Spinal cord (tissue), 9 donors: ENCODE measurements at regions not wholly inside any gene's neighbourhood (a gene's known extent, or its start where the extent isn't known, plus 50 kb on each side); places are given as distances from the start of the nearest gene placed in this dataset.
"Not testable (repeated sequence)": the region's sequence is repeated elsewhere in the genome, so short reads cannot be mapped to it uniquely, and the experiment has no call there.

Experiments
- DNase-seq, 6 donors: peaks; one replicate each; pipeline versions ENCODE4 v3.0.0 to v3.0.0-alpha.2; 2013 to 2015; ENCODE audit warnings: low spot score in 6 of 6, low read depth in 4 of 6
- H3K27ac ChIP-seq: one replicate; pipeline ENCODE4 v1.5.1; 2013; ENCODE audit warnings: low read depth, low read length, control low read depth
- H3K27me3 ChIP-seq: one replicate; pipeline ENCODE4 v1.6.1; 2013; ENCODE audit warnings: low read length; ENCODE audit not compliant: control insufficient read depth, insufficient read depth
- H3K36me3 ChIP-seq: one replicate; pipeline ENCODE4 v1.6.1; 2013; ENCODE audit warnings: low read length; ENCODE audit not compliant: control insufficient read depth, insufficient read depth
- H3K4me1 ChIP-seq: one replicate; pipeline ENCODE4 v1.6.1; 2013; ENCODE audit warnings: low read length; ENCODE audit not compliant: control insufficient read depth, insufficient read depth
- H3K4me3 ChIP-seq: one replicate; pipeline ENCODE4 v1.5.1; 2013; ENCODE audit warnings: low read depth, low read length, control low read depth
- H3K9me3 ChIP-seq: one replicate; pipeline ENCODE4 v1.6.1; 2013; ENCODE audit warnings: low read length; ENCODE audit not compliant: control insufficient read depth, insufficient read depth
- WGBS: methylation state at CpG from one replicate; pipeline ENCODE4 v1.1.5; 2013; ENCODE audit warnings: missing lambda C conversion rate; ENCODE audit not compliant: insufficient coverage; 5-methylcytosine and 5-hydroxymethylcytosine counted together
- donor health status: healthy.

GRCh38 chrX:45622538-45622937 lies 421.9 kb upstream of the DIPK2B start:
- Histone ChIP-seq H3K9me3 (no peaks in the 10 kb centered on the region), H3K36me3 (no peaks in the 10 kb centered on the region), H3K4me1 (no peaks in the 10 kb centered on the region), H3K27me3 (no peaks in the 10 kb centered on the region), H3K4me3 (no peak overlapping the region), H3K27ac (no peak overlapping the region)
- no peak for DNase-seq

GRCh38 chrX:45622042-45622423 lies 421.4 kb upstream of the DIPK2B start:
- no peaks in the 10 kb centered on the region for H3K4me1 ChIP-seq
- no peak overlapping the region for H3K4me3 ChIP-seq
- no CpG with 5 or more reads among the region's 3 CpGs for WGBS
- no peak overlapping the region for H3K27ac ChIP-seq
- no peaks in the 10 kb centered on the region for H3K27me3 ChIP-seq
- no peak for DNase-seq
- H3K9me3 ChIP-seq, result no peaks in the 10 kb centered on the region
- H3K36me3 ChIP-seq, result no peaks in the 10 kb centered on the region

- Histone ChIP-seq H3K4me3 (no peak overlapping the region), H3K4me1 (no peaks in the 10 kb centered on the region), H3K36me3 (no peaks in the 10 kb centered on the region), H3K27ac (no peak overlapping the region), H3K27me3 (no peaks in the 10 kb centered on the region), H3K9me3 (no peaks in the 10 kb centered on the region)
- WGBS, result 80% methylated on average over 1 of the region's 7 CpGs
- DNase-seq, result no peak
Measured at GRCh38 chrX:45621376-45622041, 420.8 kb upstream of the DIPK2B start.

GRCh38 chrX:45619290-45619689 lies 418.6 kb upstream of the DIPK2B start:
- Histone ChIP-seq H3K36me3 (no peaks in the 10 kb centered on the region), H3K4me3 (no peak overlapping the region), H3K4me1 (no peaks in the 10 kb centered on the region), H3K27ac (no peak overlapping the region), H3K9me3 (no peaks in the 10 kb centered on the region), H3K27me3 (no peaks in the 10 kb centered on the region)
- DNase-seq, result peak in 1 of 6 donors; percentile 5
- no CpG with 5 or more reads among the region's 2 CpGs for WGBS

- H3K27me3 ChIP-seq, DNase-seq, H3K9me3 ChIP-seq, H3K36me3 ChIP-seq, H3K4me1 ChIP-seq, H3K4me3 ChIP-seq, H3K27ac ChIP-seq: not testable (repeated sequence)
- WGBS, result 82% methylated on average over 5 of the region's 8 CpGs
Measured at GRCh38 chrX:45615591-45615990, 414.9 kb upstream of the DIPK2B start.

GRCh38 chrX:45614853-45615252 lies 414.2 kb upstream of the DIPK2B start:
- H3K9me3 ChIP-seq, result peaks cover 2% of the 10 kb centered on the region
- no peaks in the 10 kb centered on the region for H3K36me3 ChIP-seq
- 17% methylated on average over 1 of the region's 2 CpGs for WGBS
- H3K27ac ChIP-seq, result no peak overlapping the region
- no peaks in the 10 kb centered on the region for H3K4me1 ChIP-seq
- no peak overlapping the region for H3K4me3 ChIP-seq
- DNase-seq, result no peak
- no peaks in the 10 kb centered on the region for H3K27me3 ChIP-seq

- Histone ChIP-seq H3K27me3 (no peaks in the 10 kb centered on the region), H3K4me3 (no peak overlapping the region), H3K4me1 (no peaks in the 10 kb centered on the region), H3K27ac (no peak overlapping the region), H3K36me3 (no peaks in the 10 kb centered on the region), H3K9me3 (no peaks in the 10 kb centered on the region)
- no CpG with 5 or more reads among the region's 2 CpGs for WGBS
- DNase-seq, result no peak
Measured at GRCh38 chrX:45602151-45602550, 401.5 kb upstream of the DIPK2B start.

- Histone ChIP-seq H3K27me3 (no peaks in the 10 kb centered on the region), H3K9me3 (no peaks in the 10 kb centered on the region), H3K36me3 (no peaks in the 10 kb centered on the region), H3K4me3 (no peak overlapping the region), H3K4me1 (no peaks in the 10 kb centered on the region), H3K27ac (no peak overlapping the region)
- 22% methylated on average over 4 of the region's 5 CpGs for WGBS
- DNase-seq, result peak in 2 of 6 donors; percentile 12 to 20
Measured at GRCh38 chrX:45601052-45601451, 400.4 kb upstream of the DIPK2B start.

- Histone ChIP-seq H3K27me3 (no peaks in the 10 kb centered on the region), H3K36me3 (no peaks in the 10 kb centered on the region), H3K4me1 (no peaks in the 10 kb centered on the region), H3K4me3 (no peak overlapping the region), H3K9me3 (no peaks in the 10 kb centered on the region), H3K27ac (no peak overlapping the region)
- WGBS, result 75% methylated on average over 2 of the region's 3 CpGs
- DNase-seq, result no peak
Measured at GRCh38 chrX:45598861-45599260, 398.2 kb upstream of the DIPK2B start.

GRCh38 chrX:45596188-45596808 lies 395.6 kb upstream of the DIPK2B start:
- DNase-seq, result no peak
- H3K27ac ChIP-seq, result no peak overlapping the region
- WGBS, result no CpG with 5 or more reads among the region's 2 CpGs
- H3K36me3 ChIP-seq, result no peaks in the 10 kb centered on the region
- H3K4me3 ChIP-seq, result no peak overlapping the region
- peaks cover 3% of the 10 kb centered on the region for H3K27me3 ChIP-seq
- no peaks in the 10 kb centered on the region for H3K4me1 ChIP-seq
- no peaks in the 10 kb centered on the region for H3K9me3 ChIP-seq
